B cell (primary cell): ENCODE measurements at regions not wholly inside any gene's neighbourhood (a gene's known extent, or its start where the extent isn't known, plus 50 kb on each side); places are given as distances from the start of the nearest gene placed in this dataset.

Experiments used
- ATAC-seq: fragments of 200-7000 bp; cut with Tn5 transposase; one replicate; pipeline ENCODE4 v1.10.0; 2021; ENCODE audit warnings: low read depth, mild to moderate bottlenecking, moderate number of reproducible peaks, moderate library complexity
- CTCF ChIA-PET: fragments of 350-600 bp; sonication (Branson Sonifier 250); formaldehyde crosslinking; loops from one replicate; lab custom pipeline; 2021; ENCODE audit warnings: antibody characterized with exemption, inconsistent platforms; lab: Charles Lee
- POLR2A ChIA-PET: fragments of 350-600 bp; sonication (Branson Sonifier 250); formaldehyde crosslinking; loops from one replicate; lab custom pipeline; 2021; ENCODE audit warnings: antibody characterized with exemption; lab: Charles Lee
- DNase-seq: peaks from one replicate; pipeline ENCODE4 v3.0.0; 2013
- H2AFZ ChIP-seq: 2 replicates; pipeline ENCODE4 v1.6.1; 2012; ENCODE audit warnings: mild to moderate bottlenecking, low read depth, low read length; ENCODE audit not compliant: insufficient read depth, poor library complexity, severe bottlenecking
- H3K27ac ChIP-seq, 2 donors: 1 replicate in 1 of 2; 2 replicates in 1 of 2; pipeline ENCODE4 v1.5.1; 2012 to 2013; ENCODE audit warnings: low read length in 2 of 2, mild to moderate bottlenecking in 2 of 2, moderate library complexity in 1 of 2
- H3K27me3 ChIP-seq, 4 experiments: fragments of 200-600 bp in 1 of 4; sonication (generic) in 1 of 4; replicated peaks in 1 of 4; 1 replicate in 2 of 4; 2 replicates in 2 of 4; pipeline versions ENCODE4 v1.6.1 to v1.7.0; 2013 to 2016; ENCODE audit warnings: low read length in 3 of 4, mild to moderate bottlenecking in 2 of 4, mixed read lengths in 1 of 4, moderate library complexity in 1 of 4; ENCODE audit not compliant: insufficient read depth in 4 of 4, control insufficient read depth in 3 of 4; ENCODE audit errors: control extremely low read depth in 1 of 4
- H3K36me3 ChIP-seq, 2 experiments: replicated peaks in 1 of 2; 1 replicate in 1 of 2; 2 replicates in 1 of 2; pipeline versions ENCODE4 v1.6.1 to v1.7.1; 2013; ENCODE audit warnings: low read length in 1 of 2; ENCODE audit not compliant: insufficient read depth in 2 of 2, control insufficient read depth in 1 of 2; ENCODE audit errors: control extremely low read depth in 1 of 2, extremely low read depth in 1 of 2
- H3K4me1 ChIP-seq, 2 donors: fragments of 200-600 bp in 1 of 2; sonication (generic) in 1 of 2; 1 replicate in 1 of 2; 2 replicates in 1 of 2; pipeline versions ENCODE4 v1.5.1 to v1.6.1; 2013 to 2017; ENCODE audit warnings: low read length in 2 of 2; ENCODE audit not compliant: control insufficient read depth in 2 of 2, insufficient read depth in 2 of 2
- H3K4me2 ChIP-seq: replicated peaks from 2 replicates; pipeline ENCODE3; 2012; ENCODE audit warnings: mild to moderate bottlenecking, low read depth, low read length; ENCODE audit not compliant: poor library complexity, severe bottlenecking
- H3K4me3 ChIP-seq, 5 experiments: fragments of 200-600 bp in 1 of 5; sonication (generic) in 1 of 5; 1 replicate in 3 of 5; 2 replicates in 2 of 5; pipeline versions ENCODE4 v1.5.1 to v1.7.0; 2011 to 2016; ENCODE audit warnings: low read length in 4 of 5, mild to moderate bottlenecking in 4 of 5, low read depth in 2 of 5, control low read depth in 1 of 5, moderate library complexity in 1 of 5; ENCODE audit not compliant: insufficient read depth in 1 of 5; ENCODE audit errors: control extremely low read depth in 1 of 5, extremely low read depth in 1 of 5
- H3K79me2 ChIP-seq: fragments of 200-600 bp; sonication (generic); one replicate; pipeline ENCODE4 v1.6.0; 2016; ENCODE audit warnings: low read length; ENCODE audit not compliant: control insufficient read depth, insufficient read depth
- H3K9ac ChIP-seq: fragments of 200-600 bp; sonication (generic); 2 replicates; pipeline ENCODE4 v1.6.1; 2017; ENCODE audit warnings: mild to moderate bottlenecking, low read length, moderate library complexity
- H3K9me3 ChIP-seq, 3 donors: one replicate each; pipeline versions ENCODE4 v1.6.1 to v1.7.1; 2013; ENCODE audit warnings: low read length in 2 of 3; ENCODE audit not compliant: control insufficient read depth in 2 of 3, insufficient read depth in 1 of 3; ENCODE audit errors: control extremely low read depth in 1 of 3
- H4K20me1 ChIP-seq: 2 replicates; pipeline ENCODE4 v1.6.0; 2012; ENCODE audit warnings: mild to moderate bottlenecking, low read length; ENCODE audit not compliant: insufficient read depth, control insufficient read depth, poor library complexity, severe bottlenecking
- H3K27ac Mint-ChIP-seq: one replicate; pipeline ENCODE4 v1.8.0; 2021; ENCODE audit warnings: mixed read lengths
- H3K27me3 Mint-ChIP-seq: one replicate; pipeline ENCODE4 v1.8.0; 2021; ENCODE audit warnings: mixed read lengths
- H3K4me1 Mint-ChIP-seq: one replicate; pipeline ENCODE4 v1.8.0; 2021; ENCODE audit warnings: mixed read lengths
- H3K4me3 Mint-ChIP-seq: one replicate; pipeline ENCODE4 v1.8.0; 2021; ENCODE audit warnings: mixed read lengths
- H3K9me3 Mint-ChIP-seq: one replicate; pipeline ENCODE4 v1.8.0; 2022; ENCODE audit warnings: mixed read lengths; ENCODE audit not compliant: insufficient read depth
- CTCF ChIP-seq: fragments of 200-600 bp; IDR thresholded peaks from one replicate; pipeline ENCODE4 v1.8.0; 2022; ENCODE audit warnings: antibody characterized with exemption, mild to moderate bottlenecking
- EZH2 ChIP-seq: IDR thresholded peaks from 2 replicates; pipeline ENCODE4 v1.6.1; 2012; ENCODE audit warnings: borderline replicate concordance, low read depth, mild to moderate bottlenecking, moderate library complexity, low read length; ENCODE audit not compliant: insufficient read depth, poor library complexity, severe bottlenecking
- WGBS: methylation state at CpG from one replicate; pipeline ENCODE4 v1.1.5; 2013; ENCODE audit warnings: missing lambda C conversion rate; ENCODE audit not compliant: insufficient coverage; 5-methylcytosine and 5-hydroxymethylcytosine counted together
- intact Hi-C: fragments of 100-400 bp; cut with micrococcal nuclease; formaldehyde crosslinking; loops from one replicate; pipeline ENCODE4 v1.10.0; 2022

GRCh38 chr19:28283592-28283991, 929.4 kb downstream of the UQCRFS1 start:
- no peak for DNase-seq
- Mint-ChIP-seq H3K9me3 (peaks cover 18% of the 10 kb centered on the region), H3K27me3 (no peaks in the 10 kb centered on the region), H3K4me1 (no peaks in the 10 kb centered on the region), H3K27ac (no peak overlapping the region), H3K4me3 (no peak overlapping the region)
- ChIA-PET CTCF (no interaction called here), POLR2A (no interaction called here)
- no peak for ATAC-seq
- Histone ChIP-seq H3K4me1 (no peaks in the 10 kb centered on the region), H3K79me2 (no peaks in the 10 kb centered on the region), H3K9me3 (no peaks in the 10 kb centered on the region), H4K20me1 (no peaks in the 10 kb centered on the region), H3K36me3 (no peaks in the 10 kb centered on the region), H3K9ac (no peak overlapping the region), H3K4me2 (no peak overlapping the region), H3K27me3 (no peaks in the 10 kb centered on the region), H3K4me3 (no peak overlapping the region), H2AFZ (no peak overlapping the region), H3K27ac (no peak overlapping the region)
- intact Hi-C loops = no loop called here
- TF ChIP-seq CTCF (no peak), EZH2 (no peak)
- 86% methylated on average over 2 of the region's 2 CpGs for whole genome bisulfite sequencing

GRCh38 chr19:28281676-28282075, 931.3 kb downstream of the UQCRFS1 start:
- ATAC-seq = no peak
- H3K9ac ChIP-seq = no peak overlapping the region
- POLR2A ChIA-PET = no interaction called here
- H3K27me3 Mint-ChIP-seq = no peaks in the 10 kb centered on the region
- H3K4me3 Mint-ChIP-seq = no peak overlapping the region
- WGBS = 100% methylated on average over 1 of the region's 1 CpG
- H3K4me2 ChIP-seq = no peak overlapping the region
- H3K9me3 Mint-ChIP-seq = peaks cover 11% of the 10 kb centered on the region
- H3K4me3 ChIP-seq = no peak overlapping the region
- no peaks in the 10 kb centered on the region for H3K79me2 ChIP-seq
- H3K27ac ChIP-seq = no peak overlapping the region
- H3K4me1 ChIP-seq = no peaks in the 10 kb centered on the region
- DNase-seq = no peak
- TF ChIP-seq EZH2 (no peak), CTCF (no peak)
- no peaks in the 10 kb centered on the region for H3K9me3 ChIP-seq
- H3K27ac Mint-ChIP-seq = no peak overlapping the region
- no peak overlapping the region for H2AFZ ChIP-seq
- no peaks in the 10 kb centered on the region for H3K4me1 Mint-ChIP-seq
- intact Hi-C loops = no loop called here
- H3K36me3 ChIP-seq = no peaks in the 10 kb centered on the region
- no peaks in the 10 kb centered on the region for H3K27me3 ChIP-seq
- CTCF ChIA-PET = no interaction called here
- no peaks in the 10 kb centered on the region for H4K20me1 ChIP-seq
